Endodermal cell (in vitro differentiated cells): ENCODE measurements at regions not wholly inside any gene's neighbourhood (a gene's known extent, or its start where the extent isn't known, plus 50 kb on each side); places are given as distances from the start of the nearest gene placed in this dataset.

Experiments used
- DNase-seq: peaks from one replicate; pipeline ENCODE4 v3.0.0-alpha.2; 2017
- H3K27ac ChIP-seq: 2 replicates; pipeline ENCODE4 v1.5.1; 2013; ENCODE audit warnings: mild to moderate bottlenecking, low read depth, low read length, moderate library complexity
- H3K27me3 ChIP-seq: 2 replicates; pipeline ENCODE4 v1.6.1; 2013; ENCODE audit warnings: mild to moderate bottlenecking, low read length, moderate library complexity; ENCODE audit not compliant: insufficient read depth, control insufficient read depth, poor library complexity, severe bottlenecking
- H3K36me3 ChIP-seq: 2 replicates; pipeline ENCODE4 v1.7.0; 2013; ENCODE audit warnings: mild to moderate bottlenecking, low read length, moderate library complexity; ENCODE audit not compliant: control insufficient read depth, insufficient read depth
- H3K4me1 ChIP-seq: one replicate; pipeline ENCODE4 v1.7.0; 2013; ENCODE audit warnings: low read length; ENCODE audit not compliant: control insufficient read depth, insufficient read depth
- H3K4me3 ChIP-seq: 2 replicates; pipeline ENCODE4 v1.5.1; 2013; ENCODE audit warnings: mild to moderate bottlenecking, low read length, moderate library complexity
- H3K9ac ChIP-seq: 2 replicates; pipeline ENCODE4 v1.6.1; 2013; ENCODE audit warnings: mild to moderate bottlenecking, low read length, moderate library complexity; ENCODE audit not compliant: poor library complexity, severe bottlenecking; ENCODE audit errors: extremely low read depth
- H3K9me3 ChIP-seq: 2 replicates; pipeline ENCODE4 v1.6.1; 2013; ENCODE audit warnings: mild to moderate bottlenecking, low read length, moderate library complexity; ENCODE audit not compliant: control insufficient read depth
- H3K27ac Mint-ChIP-seq: 2 replicates; pipeline ENCODE4 v1.8.0; 2020; ENCODE audit warnings: mixed read lengths
- H3K27me3 Mint-ChIP-seq: 2 replicates; pipeline ENCODE4 v1.8.0; 2021; ENCODE audit warnings: mild to moderate bottlenecking, mixed read lengths; ENCODE audit not compliant: insufficient read depth
- H3K36me3 Mint-ChIP-seq: 2 replicates; pipeline ENCODE4 v1.8.0; 2020; ENCODE audit warnings: low read depth, mixed read lengths
- H3K4me1 Mint-ChIP-seq: 2 replicates; pipeline ENCODE4 v1.8.0; 2020; ENCODE audit warnings: mixed read lengths
- H3K4me3 Mint-ChIP-seq: 2 replicates; pipeline ENCODE4 v1.8.0; 2020; ENCODE audit warnings: mild to moderate bottlenecking, moderate library complexity, mixed read lengths
- H3K9me3 Mint-ChIP-seq: 2 replicates; pipeline ENCODE4 v1.8.0; 2020; ENCODE audit warnings: mild to moderate bottlenecking, mixed read lengths
- WGBS, 2 experiments: methylation state at CpG; one replicate each; pipeline versions ENCODE4 v1.1.5 to v1.1.7; 2013; ENCODE audit warnings: missing lambda C conversion rate in 2 of 2, mixed read lengths in 1 of 2; ENCODE audit not compliant: insufficient coverage in 1 of 2, insufficient read length in 1 of 2; 5-methylcytosine and 5-hydroxymethylcytosine counted together
- TF ChIP-seq, protein P1 (sequence below): fragments of 200-600 bp; sonication (generic); conservative IDR thresholded peaks from 2 replicates; pipeline ENCODE4 v1.5.0; 2021; ENCODE audit warnings: antibody characterized with exemption, mild to moderate bottlenecking

DNA sequence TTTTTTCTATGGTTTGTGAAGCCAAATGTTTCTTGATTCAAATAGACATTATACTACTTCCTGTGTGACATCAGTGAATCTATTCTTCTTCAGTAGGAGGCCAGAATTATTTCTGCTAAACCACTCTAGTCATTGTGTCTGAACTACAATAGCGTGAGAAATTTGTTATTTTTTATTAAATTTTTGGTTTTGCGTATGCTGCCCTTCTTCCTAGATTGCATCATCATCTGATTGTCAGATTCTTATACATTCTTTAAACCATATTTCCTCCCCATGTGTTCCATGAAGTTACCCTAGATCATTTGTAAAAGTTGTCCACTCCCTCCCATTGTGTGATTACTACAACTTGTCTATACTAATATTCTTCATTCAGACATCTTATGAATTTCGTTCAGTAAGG lies 187.8 kb upstream of the SPRY2 start:
- Mint-ChIP-seq H3K4me1 (peaks cover 25% of the 10 kb centered on the region), H3K9me3 (no peaks in the 10 kb centered on the region), H3K27ac (no peak overlapping the region), H3K36me3 (no peaks in the 10 kb centered on the region), H3K27me3 (no peaks in the 10 kb centered on the region), H3K4me3 (no peak overlapping the region)
- Histone ChIP-seq H3K9me3 (peaks cover 5% of the 10 kb centered on the region), H3K27me3 (no peaks in the 10 kb centered on the region), H3K4me1 (no peaks in the 10 kb centered on the region), H3K4me3 (no peak overlapping the region), H3K36me3 (no peaks in the 10 kb centered on the region), H3K9ac (no peak overlapping the region), H3K27ac (no peak overlapping the region)
- TF ChIP-seq, protein P1, sequence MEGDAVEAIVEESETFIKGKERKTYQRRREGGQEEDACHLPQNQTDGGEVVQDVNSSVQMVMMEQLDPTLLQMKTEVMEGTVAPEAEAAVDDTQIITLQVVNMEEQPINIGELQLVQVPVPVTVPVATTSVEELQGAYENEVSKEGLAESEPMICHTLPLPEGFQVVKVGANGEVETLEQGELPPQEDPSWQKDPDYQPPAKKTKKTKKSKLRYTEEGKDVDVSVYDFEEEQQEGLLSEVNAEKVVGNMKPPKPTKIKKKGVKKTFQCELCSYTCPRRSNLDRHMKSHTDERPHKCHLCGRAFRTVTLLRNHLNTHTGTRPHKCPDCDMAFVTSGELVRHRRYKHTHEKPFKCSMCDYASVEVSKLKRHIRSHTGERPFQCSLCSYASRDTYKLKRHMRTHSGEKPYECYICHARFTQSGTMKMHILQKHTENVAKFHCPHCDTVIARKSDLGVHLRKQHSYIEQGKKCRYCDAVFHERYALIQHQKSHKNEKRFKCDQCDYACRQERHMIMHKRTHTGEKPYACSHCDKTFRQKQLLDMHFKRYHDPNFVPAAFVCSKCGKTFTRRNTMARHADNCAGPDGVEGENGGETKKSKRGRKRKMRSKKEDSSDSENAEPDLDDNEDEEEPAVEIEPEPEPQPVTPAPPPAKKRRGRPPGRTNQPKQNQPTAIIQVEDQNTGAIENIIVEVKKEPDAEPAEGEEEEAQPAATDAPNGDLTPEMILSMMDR, result no peak
- WGBS, 2 experiments, result 88 to 100% methylated on average over 1 to 2 of the region's 3 CpGs
- no peak for DNase-seq

DNA sequence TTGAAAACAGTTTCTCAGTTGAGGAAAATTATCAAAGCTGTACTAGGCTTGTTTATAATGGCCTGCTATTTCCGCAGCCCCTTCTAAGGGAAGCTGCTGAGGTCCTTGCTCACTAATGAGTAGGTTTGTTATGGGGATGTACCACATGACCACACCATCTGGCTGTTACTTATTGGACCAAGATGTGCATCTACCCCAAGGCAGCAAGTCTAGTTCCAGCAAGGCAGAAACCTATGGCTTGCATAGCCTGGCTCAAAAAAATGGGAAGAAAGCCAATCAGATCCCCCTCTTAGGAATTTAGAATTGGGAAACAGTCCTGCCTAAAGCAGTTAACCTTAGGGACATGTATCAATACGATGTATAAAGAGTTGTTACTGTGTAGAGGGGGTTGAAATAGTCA lies 186.5 kb upstream of the SPRY2 start:
- no peaks in the 10 kb centered on the region for H3K36me3 Mint-ChIP-seq
- no peaks in the 10 kb centered on the region for H3K36me3 ChIP-seq
- H3K4me1 ChIP-seq, result no peaks in the 10 kb centered on the region
- no peaks in the 10 kb centered on the region for H3K27me3 Mint-ChIP-seq
- peaks cover 32% of the 10 kb centered on the region for H3K4me1 Mint-ChIP-seq
- H3K4me3 Mint-ChIP-seq, result no peak overlapping the region
- DNase-seq, result no peak
- no peak overlapping the region for H3K9ac ChIP-seq
- no peak overlapping the region for H3K27ac ChIP-seq
- H3K27me3 ChIP-seq, result no peaks in the 10 kb centered on the region
- H3K9me3 ChIP-seq, result peaks cover 5% of the 10 kb centered on the region
- no peaks in the 10 kb centered on the region for H3K9me3 Mint-ChIP-seq
- no peak overlapping the region for H3K4me3 ChIP-seq
- TF ChIP-seq, protein P1, result no peak
- no peak overlapping the region for H3K27ac Mint-ChIP-seq
- WGBS, 2 experiments, result 95 to 100% methylated on average over 1 to 2 of the region's 2 CpGs

DNA sequence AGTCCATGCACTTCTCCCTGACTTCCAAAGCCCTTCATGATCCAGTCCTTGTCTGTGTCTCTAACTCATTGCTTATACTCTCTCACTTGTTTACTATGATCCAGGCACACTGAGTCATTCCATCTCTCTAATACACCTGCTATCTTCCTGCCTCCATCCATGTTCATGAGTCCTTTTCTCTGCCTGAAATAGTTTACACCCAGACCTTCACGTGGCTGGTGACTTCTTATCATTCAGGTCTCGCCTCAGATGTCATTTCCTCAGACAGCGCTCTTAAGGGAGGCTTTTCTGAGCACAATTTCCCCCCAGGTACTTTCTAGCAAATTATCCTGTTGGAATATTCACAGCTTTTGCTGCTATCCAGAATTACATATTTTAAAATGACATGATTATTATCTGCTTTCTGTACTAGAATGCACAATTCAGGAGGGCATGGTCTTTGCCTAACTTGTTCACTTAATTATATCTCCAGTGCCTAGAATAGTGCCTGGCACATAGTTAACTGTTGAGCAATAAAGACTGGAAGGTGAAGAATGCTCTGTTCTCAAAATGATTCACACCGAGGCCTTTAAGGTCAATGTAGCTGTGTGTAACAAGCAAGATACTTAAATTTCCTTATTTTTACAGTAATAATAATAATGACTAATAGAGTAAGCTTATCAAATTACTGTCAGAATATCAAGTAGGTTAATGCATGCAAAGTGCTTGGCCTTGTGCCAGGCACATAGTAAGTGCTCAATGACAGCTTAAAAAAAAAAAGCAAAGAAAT lies 183.7 kb upstream of the SPRY2 start:
- Histone ChIP-seq H3K4me1 (no peaks in the 10 kb centered on the region), H3K9ac (no peak overlapping the region), H3K4me3 (no peak overlapping the region), H3K27me3 (no peaks in the 10 kb centered on the region), H3K36me3 (no peaks in the 10 kb centered on the region), H3K9me3 (no peaks in the 10 kb centered on the region), H3K27ac (no peak overlapping the region)
- H3K27ac Mint-ChIP-seq, result no peak overlapping the region
- TF ChIP-seq, protein P1, result no peak
- H3K9me3 Mint-ChIP-seq, result peaks cover 7% of the 10 kb centered on the region
- H3K4me1 Mint-ChIP-seq, result peaks cover 32% of the 10 kb centered on the region
- H3K36me3 Mint-ChIP-seq, result no peaks in the 10 kb centered on the region
- DNase-seq, result no peak
- WGBS, 2 experiments, result 90 to 92% methylated on average over 2 to 3 of the region's 4 CpGs
- no peak overlapping the region for H3K4me3 Mint-ChIP-seq
- H3K27me3 Mint-ChIP-seq, result no peaks in the 10 kb centered on the region
